NAMALWA (cell line): ENCODE measurements at regions not wholly inside any gene's neighbourhood (a gene's known extent, or its start where the extent isn't known, plus 50 kb on each side); places are given as distances from the start of the nearest gene placed in this dataset.
A peak's percentile ranks its signal among the peaks of the same experiment; 100 is the strongest.
"Not testable (repeated sequence)": the region's sequence is repeated elsewhere in the genome, so short reads cannot be mapped to it uniquely, and the experiment has no call there.

ENCODE experiments used
- DNase-seq: peaks from one replicate; pipeline ENCODE4 v3.0.0-alpha.2; 2015; ENCODE audit warnings: low spot score

DNA sequence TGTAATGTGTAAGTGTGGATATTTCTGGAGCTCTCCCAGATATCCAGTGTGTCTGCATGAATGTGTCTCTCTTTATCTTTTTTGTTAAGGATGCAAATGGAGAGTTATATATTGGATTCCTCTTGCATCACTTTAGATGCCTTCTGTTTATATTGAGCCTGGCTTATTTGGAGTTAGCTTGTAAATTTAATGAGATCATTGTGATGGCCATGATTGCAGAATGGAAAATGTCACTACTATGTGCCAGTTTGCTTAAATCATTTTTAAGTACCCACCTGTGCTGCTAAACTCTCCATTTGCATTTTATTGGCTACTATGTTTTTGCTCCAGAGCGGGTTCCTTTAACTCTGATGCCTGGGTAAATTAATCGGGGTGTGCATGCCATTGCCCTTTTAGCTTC, 334.8 kb downstream of the UTRN start:
- no peak for DNase-seq

DNA sequence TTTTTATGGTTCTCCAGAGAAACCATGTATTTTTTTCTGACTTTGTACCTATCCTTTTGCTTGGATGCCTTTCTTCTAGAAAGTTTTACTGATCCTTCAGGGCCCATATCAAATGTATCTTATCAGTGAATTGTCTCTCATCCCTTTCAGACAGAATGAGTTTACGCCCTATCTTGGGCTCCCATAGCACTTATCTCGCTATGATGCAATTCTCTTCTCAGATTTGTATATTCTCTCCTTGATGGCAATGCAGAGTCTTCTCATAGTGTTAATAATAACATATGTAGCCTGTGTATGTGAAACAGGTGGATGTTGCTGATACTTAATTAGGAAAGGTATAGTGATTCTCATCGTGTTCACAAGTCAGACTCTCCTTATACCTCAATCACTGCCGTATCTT, 336.2 kb downstream of the UTRN start:
- DNase-seq = no peak

DNA sequence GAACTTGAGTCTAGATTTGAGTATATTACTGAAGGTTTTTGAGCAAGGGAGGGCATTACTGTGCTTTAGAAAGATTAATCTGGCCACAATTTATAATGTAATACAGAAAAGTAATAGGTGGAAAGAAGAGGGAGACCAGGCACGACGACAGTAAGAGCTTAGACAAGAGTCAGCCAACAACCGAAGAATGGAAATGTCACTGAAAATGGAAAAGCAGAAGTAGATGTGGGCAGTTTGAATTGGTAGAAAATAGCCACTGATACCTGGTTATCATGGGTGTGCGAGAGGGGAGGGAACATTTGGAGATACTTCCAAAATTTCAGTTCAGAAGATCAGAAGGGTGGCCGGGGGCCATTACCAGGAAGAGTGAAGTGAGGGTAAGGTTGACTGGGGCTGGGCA, 339.1 kb downstream of the UTRN start:
- DNase-seq = no peak

DNA sequence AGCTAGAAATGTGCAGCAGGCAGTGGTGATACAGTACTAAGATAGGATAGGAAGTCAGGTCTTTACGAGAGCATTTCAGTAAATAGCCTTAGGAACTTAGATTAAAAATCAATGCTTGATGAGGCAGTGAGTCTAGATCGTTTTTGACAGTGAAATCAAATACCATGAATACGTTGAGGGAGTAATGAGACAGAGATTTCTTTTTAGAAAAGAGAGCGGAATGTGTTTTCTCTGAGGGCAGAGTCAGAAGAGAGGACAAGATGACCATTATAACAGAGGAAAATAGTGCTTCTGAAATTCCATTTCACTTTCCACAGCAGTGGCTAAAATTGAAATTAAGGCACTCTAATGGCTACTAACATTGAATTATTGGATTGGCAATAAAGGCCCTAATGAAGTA, 339.6 kb downstream of the UTRN start:
- no peak for DNase-seq

DNA sequence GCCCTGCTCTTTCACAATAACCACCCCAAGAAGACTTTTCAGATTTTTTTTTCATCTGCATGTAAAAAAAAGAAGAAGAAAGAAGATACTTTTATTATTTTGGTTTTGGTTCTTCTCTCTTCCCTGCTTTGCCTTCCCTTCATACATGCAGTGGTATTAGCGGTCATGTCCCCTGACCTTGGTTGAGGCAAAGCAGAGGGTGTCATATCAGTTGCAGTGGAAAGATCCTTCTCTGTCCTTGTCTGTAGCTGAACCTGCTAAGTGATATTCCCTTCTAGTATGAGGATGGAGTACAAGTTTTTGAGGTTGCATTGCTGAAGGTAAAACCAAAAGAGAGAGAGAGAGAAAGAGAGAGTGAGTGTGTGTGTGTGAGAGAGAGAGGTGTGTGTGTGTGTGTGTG, 345.7 kb downstream of the UTRN start:
- no peak for DNase-seq

DNA sequence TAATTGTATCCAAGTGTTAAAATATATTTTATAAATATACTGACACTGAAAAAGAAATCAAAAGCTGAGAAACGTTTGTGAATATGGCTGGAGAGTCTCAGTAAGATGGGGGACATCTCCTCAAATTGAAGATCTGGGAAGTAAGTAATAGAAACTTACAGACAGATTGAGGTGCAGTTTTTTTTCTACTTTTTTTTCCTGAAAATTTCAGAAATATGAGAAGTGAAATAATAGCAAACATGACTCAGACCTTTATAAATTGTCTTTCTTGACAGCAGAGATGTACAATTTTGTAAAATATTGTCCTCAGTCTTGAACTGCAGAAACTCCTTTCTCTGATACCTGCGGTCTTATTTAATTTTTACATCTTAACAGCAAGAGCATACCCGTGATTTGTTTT, 347.1 kb downstream of the UTRN start:
- no peak for DNase-seq

DNA sequence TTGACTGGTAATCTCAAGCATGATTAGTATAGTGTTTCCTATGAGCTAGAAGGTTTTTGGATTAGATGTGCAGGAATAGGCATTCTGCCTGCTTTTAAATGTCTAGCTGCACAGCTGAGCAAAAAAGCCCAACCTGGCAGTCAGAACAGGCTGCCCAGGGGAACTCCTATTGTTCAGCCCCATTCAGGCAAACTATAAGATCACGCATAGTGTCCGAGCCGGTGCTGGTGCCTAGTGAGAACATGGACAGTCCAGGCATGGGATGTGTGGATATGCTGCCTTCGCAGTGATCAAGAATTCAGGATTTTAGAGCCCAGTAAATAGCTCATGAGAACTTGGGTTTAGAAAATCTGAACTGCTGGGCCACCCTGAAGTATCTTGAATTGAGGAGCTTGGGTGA, 348.8 kb downstream of the UTRN start:
- DNase-seq = no peak

DNA sequence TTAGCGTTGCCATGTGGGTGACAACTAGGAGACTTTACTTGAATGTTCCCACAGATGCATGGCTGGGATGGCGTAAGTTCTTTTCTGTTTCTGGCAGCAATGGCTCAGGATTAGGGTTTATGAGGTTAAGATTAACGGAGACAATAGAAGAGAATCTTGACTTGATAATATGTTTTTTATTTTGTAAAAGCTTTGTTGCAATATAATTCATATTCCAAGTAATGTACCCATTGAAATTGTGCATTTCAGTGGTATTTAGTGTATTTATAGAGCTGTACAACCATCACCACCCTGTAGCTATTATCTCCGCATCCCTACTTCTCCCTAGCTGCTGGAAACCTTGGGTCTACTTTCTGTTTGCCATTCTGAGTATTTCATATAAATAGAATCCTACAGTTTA, 349.2 kb downstream of the UTRN start:
- DNase-seq = no peak

DNA sequence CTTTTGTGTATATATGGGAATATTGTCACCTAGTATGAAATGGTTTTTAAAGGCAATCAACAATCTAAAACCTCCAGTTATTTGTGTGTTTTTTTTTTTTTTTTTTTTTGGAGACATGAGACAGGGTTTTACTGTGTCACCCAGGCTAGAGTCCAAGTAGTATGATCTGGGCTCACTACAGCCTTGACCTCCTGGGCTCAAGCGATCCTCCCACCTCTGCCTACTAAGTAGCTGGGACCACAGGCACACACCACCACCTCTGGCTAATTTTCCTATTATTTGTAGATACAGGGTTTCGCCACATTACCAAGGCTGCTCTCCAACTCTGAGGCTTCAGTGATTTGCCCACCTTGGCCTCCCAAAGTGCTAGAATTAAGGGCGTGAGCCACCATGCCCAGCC, 349.9 kb downstream of the UTRN start:
- no peak for DNase-seq

DNA sequence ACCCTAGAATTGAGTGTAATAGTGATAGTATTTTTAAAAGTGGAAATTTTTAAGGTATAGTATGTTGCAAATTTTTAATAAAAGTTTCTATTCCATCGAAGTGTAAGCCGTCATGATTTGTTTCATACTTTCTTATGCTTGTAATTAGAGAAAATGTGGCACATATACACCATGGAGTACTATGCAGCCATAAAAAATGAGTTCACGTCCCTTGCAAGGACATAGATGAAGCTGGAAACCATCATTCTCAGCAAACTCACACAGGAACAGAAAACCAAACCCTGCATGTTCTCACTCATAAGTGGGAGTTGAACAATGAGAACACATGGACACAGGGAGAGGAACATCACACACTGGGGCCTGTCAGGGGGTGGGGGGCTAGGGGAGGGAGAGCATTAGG, 350.9 kb downstream of the UTRN start:
- DNase-seq = not testable (repeated sequence)

DNA sequence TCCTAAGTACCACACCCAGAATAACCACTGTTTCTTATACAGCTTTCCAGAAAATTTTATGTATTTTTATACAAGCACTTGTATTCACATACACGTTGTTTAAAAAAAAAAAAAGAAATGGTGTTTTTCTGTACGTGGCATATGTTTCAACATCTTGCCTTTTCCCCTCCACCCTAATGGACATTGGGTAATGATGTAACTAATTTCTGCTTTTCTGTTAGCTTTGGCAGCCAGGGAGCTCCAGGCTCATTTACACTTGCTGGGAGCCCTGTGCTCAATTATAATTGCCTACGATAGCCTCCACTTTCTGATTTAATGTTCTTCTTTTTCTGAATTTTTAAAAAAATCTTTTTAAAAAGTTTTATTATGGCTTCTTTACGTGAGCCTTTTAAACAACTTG, 352.4 kb downstream of the UTRN start:
- DNase-seq = no peak

DNA sequence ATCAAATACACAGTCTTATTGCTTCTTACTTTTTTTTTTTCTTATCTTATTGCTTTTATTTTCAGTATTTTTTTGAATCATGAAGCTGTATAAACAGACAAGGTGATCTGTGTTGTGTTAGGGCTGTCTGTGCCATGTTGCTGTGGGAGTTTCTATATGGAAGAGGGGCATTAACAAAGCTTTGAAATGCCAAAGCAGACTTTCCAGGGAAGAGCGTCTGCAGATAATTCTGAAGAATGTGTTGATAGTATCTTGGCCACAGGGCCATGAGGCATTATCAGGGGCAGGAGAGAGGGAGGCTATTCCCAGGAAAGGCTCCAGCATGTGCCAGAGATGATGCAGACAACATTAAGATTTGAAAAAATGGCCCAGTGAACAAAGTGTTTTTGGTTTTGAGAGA, 354.5 kb downstream of the UTRN start:
- DNase-seq = no peak

DNA sequence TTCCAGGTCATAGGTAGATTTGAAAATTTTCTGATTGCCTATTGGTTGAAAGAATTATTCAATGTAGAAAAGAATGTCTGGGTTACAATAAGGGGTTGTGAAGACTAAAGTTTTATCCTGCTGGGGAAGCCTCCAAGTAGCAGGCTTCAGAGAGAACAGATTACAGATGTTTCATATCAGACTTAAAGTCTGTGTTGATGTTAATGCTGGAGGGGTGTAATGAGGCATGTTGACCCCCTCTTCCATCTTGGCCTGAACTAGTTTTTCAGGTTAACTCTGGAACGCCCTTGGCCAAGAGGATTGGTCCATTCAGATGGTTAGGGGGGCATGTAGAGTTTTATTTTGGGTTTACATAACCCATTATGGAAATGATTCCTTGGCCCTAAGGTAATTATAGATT, 356.2 kb downstream of the UTRN start:
- DNase-seq = no peak

DNA sequence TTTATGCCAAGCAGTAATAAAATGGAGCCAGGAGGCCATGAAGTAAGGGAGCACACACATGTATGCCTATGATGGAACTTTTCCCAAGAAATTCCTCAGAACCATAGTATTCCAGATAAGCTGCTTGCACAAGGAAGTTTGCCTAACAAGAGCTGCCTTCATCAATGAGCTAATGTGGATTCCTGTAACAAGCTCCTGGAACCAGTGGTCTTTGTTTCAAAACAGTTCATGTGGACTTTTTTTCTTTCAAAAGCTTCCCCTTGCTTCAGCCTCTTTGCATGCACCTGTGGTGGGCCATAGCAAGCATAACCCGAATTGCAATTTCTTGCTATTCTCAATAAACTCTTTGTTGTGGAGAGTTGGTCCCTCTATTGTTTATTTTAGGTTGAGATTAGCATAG, 359.6 kb downstream of the UTRN start:
- DNase-seq = no peak

DNA sequence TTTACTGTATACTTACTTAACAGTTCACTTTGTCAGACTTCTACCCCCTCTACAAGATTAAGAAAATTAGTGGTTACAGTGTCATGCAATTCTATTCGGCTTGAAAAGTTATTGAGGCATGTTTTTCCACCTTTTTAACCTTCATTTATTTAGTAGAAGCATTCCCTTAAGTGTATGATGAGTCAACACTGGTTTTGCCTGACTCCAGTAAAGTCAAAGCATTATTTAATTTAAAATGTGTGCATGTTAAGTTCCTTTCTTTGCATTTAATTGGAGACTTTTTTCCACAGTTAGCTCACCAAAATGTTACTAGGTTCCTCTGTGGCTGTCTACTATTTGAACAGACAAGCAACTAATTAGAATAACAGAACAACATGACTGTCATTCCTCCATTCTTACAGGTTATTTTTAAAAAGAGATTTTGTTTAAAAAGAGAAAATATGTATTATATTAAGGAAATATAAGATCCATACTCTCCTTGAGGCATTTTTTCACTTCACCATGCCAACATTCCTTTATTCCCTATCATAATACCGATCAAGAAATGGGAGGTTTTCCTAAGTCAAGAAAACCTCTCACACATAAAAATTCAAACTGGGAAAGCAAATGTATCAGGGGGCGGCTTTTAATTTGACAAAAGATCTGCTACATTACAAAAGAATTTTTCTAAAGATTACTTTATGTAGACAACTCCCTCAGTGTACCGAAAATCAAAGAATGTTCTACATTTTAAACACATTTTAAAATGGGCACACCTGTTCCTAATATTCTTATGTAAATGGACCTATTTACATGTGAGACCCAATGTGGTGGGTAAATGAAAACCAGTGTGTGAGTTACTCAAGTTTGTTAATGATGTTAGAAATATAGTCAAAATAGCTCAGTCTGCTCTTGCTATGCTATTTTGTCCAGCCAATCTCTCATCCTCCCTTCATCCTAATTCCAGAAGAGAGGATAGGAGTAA, 361.2 kb downstream of the UTRN start:
- DNase-seq = no peak

DNA sequence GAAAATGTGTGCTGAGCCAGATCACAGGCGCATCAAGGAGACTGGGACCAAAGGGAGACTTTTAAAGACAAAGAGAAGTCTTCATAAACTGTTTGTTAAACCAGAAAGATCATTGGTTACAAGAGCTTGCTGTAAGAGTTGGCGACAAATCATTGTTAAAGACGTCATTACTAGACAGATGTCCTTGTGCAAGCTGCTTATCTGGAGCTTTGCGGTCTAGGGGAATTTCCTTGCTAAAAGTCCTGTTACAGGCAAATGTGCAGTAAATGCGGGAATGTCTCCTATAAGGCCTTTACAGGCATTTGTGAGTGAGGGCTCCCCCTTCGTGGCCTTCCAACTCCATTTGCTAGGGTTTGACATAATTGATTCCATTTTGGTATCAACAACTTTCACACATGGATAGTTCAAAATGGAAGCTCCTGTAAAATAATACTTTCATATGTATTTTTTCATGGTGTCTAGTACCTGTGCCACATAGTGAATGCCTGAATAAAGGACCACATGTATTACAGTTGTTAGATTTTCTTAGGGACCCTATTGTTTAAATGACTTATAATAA, 362.4 kb downstream of the UTRN start:
- no peak for DNase-seq

DNA sequence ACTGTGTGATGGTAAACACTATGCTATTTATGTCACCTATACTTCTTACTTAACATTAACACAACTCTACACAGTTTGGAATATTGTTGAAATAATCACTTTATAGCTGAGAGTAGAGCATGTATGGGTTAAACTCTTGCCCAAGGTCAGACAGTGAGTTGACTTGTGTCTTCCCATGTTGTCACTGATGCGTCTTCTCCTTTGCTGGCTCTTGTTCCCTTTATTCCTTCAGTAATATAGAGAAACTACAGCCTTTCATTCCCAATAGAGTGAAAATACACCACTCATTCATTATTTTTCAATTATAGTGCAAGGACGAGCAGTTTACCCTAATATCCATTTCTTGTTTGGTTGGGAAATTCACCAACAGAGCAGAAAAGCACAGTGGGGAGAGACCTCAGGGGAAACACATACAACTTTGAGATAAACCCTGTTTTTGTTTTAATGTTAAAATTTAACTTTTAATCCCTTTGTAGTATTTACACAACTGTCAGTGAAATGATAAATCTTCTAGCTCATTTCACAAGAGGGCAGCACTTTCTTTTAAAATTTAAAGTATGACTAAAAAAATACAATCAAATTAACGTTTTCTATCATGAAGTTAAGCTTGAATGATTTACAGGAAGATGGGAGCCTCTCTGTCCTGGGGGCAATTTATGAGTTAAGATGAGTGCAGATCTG, 363.0 kb downstream of the UTRN start:
- DNase-seq = no peak

DNA sequence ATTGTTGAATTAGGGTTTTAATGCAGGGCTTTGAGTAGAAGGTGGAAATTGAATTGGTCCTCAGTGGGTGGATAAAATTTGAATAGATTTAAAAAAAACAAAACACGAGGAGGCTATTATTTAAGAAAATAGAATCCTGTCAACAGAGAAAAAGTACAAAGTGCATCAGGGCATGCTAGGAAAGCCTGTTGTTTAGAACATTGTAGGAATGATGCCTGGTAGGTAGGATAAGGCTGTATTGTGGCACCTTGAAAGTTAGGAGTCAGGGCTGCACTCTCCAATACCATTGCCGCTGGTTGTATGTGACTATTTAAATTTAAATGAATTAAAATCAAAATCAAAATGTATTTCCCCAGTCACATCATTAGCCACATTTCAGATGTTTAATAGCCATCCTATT, 363.9 kb downstream of the UTRN start:
- DNase-seq = no peak

DNA sequence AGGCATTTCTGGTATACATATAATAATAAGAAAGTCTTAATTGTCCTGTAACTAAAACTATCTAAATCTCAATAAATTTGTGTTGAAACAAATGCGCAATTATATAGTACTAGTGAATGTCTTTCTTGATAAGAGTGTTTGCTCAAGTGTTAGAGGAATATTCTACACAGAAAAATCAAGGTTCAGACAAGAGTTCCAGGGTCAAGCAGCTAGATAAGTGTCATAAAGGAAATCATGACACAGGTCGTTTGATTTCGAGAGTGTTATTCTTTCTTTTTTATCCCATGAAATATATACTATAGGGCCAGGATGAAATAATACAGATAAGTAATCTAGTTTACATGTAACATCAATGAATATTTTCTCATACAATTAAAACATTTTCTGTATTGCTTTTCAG, 366.1 kb downstream of the UTRN start:
- no peak for DNase-seq

DNA sequence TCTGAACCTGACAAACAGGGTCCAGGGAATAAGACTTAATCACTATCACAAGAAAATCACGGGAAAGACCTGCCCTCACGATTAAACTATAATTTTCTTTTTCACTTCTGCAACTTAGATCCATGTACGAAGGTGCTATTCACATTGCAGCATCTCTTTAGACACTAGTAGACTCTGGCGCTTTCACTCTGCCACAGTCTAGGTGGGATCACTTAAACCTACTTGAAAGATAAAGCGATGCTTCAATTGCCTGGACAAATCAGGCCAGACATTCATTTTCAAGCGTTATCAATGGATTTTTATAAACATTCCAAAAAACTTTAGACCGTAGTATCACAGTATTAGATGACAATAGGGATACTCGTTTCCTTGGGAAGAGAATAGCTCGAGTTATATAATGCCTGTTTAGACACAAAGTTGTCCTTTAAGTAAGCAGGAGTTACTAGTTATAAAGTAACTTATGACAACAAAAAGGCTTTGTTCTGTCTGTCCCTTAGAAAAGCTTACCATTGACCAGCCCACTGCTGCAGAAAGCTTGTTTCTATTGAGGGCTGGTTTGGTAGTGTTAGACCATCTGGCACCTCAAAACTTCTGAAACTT, 367.3 kb downstream of the UTRN start:
- DNase-seq = no peak

DNA sequence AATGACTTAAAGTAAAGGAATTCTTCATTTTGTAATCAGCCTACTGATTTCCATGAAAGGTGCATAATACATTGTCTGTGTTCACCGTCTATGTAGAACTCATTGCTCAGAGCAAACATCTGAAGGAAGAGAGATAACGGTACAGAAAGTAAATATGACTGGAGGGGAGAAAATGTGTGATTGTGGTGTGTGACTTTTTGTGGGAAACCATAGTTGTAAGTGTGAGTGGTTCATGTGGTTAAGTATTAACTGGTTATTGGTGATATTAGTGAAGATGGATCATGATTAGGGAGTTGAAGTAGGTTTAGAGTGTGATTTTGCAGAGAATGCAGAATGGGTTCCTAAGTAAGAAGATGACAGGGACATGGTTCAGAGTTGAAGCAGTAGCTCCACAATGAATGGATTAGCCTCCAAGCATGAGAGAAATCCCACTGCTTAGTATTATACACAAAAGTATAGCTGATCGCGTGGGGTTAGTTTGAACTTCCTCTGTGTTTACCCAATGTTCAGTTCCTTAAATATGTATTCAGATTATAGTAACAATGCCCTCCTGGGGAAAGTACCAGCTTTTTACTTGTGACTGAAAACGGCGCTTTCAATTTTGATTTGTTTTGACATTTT, 368.9 kb downstream of the UTRN start:
- peak; percentile 9 for DNase-seq

DNA sequence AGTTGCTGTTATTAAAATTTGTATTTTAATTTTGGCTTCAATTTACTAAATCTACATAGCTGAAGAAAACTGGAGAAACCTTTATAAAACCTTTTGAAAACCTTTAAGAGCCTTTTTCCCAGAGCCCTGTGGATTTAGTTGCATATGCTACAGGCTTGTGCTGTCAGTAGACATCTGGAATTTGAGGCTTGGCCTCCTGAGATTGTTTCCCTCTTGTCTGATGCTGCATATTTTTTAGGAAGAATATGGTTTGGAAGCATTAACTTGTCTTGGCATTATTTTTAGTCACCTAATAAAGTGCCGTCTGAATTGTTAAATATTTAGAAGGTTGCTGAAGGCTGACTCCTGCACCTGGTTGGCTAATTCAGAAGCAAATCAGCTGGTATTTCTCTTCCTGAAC, 369.4 kb downstream of the UTRN start:
- DNase-seq = no peak
